PC-3 (cell line): ENCODE measurements at regions not wholly inside any gene's neighbourhood (a gene's known extent, or its start where the extent isn't known, plus 50 kb on each side); places are given as distances from the start of the nearest gene placed in this dataset.
"Not testable (repeated sequence)": the region's sequence is repeated elsewhere in the genome, so short reads cannot be mapped to it uniquely, and the experiment has no call there.

Source experiments
- ATAC-seq: fragments of 200-7000 bp; cut with Tn5 transposase; 2 replicates; pipeline ENCODE4 v1.9.1; 2020; ENCODE audit warnings: mild to moderate bottlenecking, moderate library complexity
- BruUV-seq: library from RNA; stranded (reverse); fragments of 400-500 nt; replicated peaks from 2 replicates; lab custom pipeline; 2021; lab: Mats Ljungman, UMichigan
- CTCF ChIA-PET: fragments of 300-600 bp; sonication (Branson Sonifier 250); formaldehyde crosslinking; loops from one replicate; lab custom pipeline; 2022; ENCODE audit warnings: antibody characterized with exemption; lab: Charles Lee
- POLR2A ChIA-PET: fragments of 300-600 bp; sonication (Branson Sonifier 250); formaldehyde crosslinking; loops from one replicate; lab custom pipeline; 2022; ENCODE audit warnings: antibody characterized with exemption; ENCODE audit not compliant: unreplicated experiment; lab: Charles Lee
- DNase-seq: peaks from one replicate; pipeline ENCODE4 v3.0.0-alpha.2; 2015
- H2AFZ ChIP-seq: fragments of 300-600 bp; sonication (generic); 2 replicates; pipeline ENCODE4 v1.6.0; 2016; ENCODE audit warnings: antibody characterized with exemption, low read length
- H3F3A ChIP-seq: fragments of 300-600 bp; sonication (generic); one replicate; pipeline ENCODE4 v1.6.0; 2017; ENCODE audit warnings: antibody characterized with exemption, low read length, control low read depth, mild to moderate bottlenecking; ENCODE audit not compliant: unreplicated experiment
- H3K27ac ChIP-seq: fragments of 300-600 bp; sonication (generic); 2 replicates; pipeline ENCODE4 v1.5.1; 2016; ENCODE audit warnings: mild to moderate bottlenecking, low read length
- H3K27me3 ChIP-seq: fragments of 300-600 bp; sonication (generic); 2 replicates; pipeline ENCODE4 v1.6.1; 2016; ENCODE audit warnings: low read length, mixed read lengths
- H3K36me3 ChIP-seq: fragments of 300-600 bp; sonication (generic); 2 replicates; pipeline ENCODE4 v1.6.1; 2016; ENCODE audit warnings: low read depth, mixed run types, low read length, mixed read lengths
- H3K4me1 ChIP-seq: fragments of 300-600 bp; sonication (generic); 2 replicates; pipeline ENCODE4 v1.5.1; 2016; ENCODE audit warnings: low read length; ENCODE audit not compliant: insufficient read depth
- H3K4me2 ChIP-seq: fragments of 300-600 bp; sonication (generic); 2 replicates; pipeline ENCODE4 v1.6.0; 2016; ENCODE audit warnings: low read length
- H3K4me3 ChIP-seq: fragments of 300-600 bp; sonication (generic); 2 replicates; pipeline ENCODE4 v1.5.1; 2016; ENCODE audit warnings: mild to moderate bottlenecking, low read length, mixed read lengths
- H3K79me2 ChIP-seq: fragments of 300-600 bp; sonication (generic); 2 replicates; pipeline ENCODE4 v1.6.1; 2017; ENCODE audit warnings: low read length, mixed read lengths
- H3K9ac ChIP-seq: fragments of 300-600 bp; sonication (generic); 2 replicates; pipeline ENCODE4 v1.6.0; 2016; ENCODE audit warnings: mild to moderate bottlenecking, low read length
- H3K9me2 ChIP-seq: fragments of 300-600 bp; sonication (generic); replicated peaks from 2 replicates; pipeline ENCODE4 v1.6.1; 2016; ENCODE audit warnings: mixed run types, low read length, mixed read lengths
- H3K9me3 ChIP-seq: fragments of 300-600 bp; sonication (generic); 2 replicates; pipeline ENCODE4 v1.6.1; 2016; ENCODE audit warnings: low read length, mixed read lengths
- H4K20me1 ChIP-seq: fragments of 300-600 bp; sonication (generic); 2 replicates; pipeline ENCODE4 v1.6.1; 2016; ENCODE audit warnings: low read length, mixed read lengths
- EZH2 ChIP-seq: fragments of 300-600 bp; sonication (generic); IDR thresholded peaks from one replicate; pipeline ENCODE4 v1.6.1; 2017; ENCODE audit warnings: antibody characterized with exemption, mild to moderate bottlenecking, low read length; ENCODE audit not compliant: unreplicated experiment
- EZH2phosphoT487 ChIP-seq: fragments of 300-600 bp; sonication (generic); IDR thresholded peaks from 2 replicates; pipeline ENCODE4 v1.6.1; 2018; ENCODE audit warnings: mild to moderate bottlenecking, antibody characterized with exemption, low read length, borderline replicate concordance
- intact Hi-C: fragments of 100-400 bp; cut with micrococcal nuclease; formaldehyde crosslinking; loops from 2 replicates; pipeline ENCODE4 v1.9.0; 2023
- TF ChIP-seq, protein P1 (sequence below): fragments of 300-600 bp; sonication (generic); conservative IDR thresholded peaks from 2 replicates; pipeline ENCODE4 v1.5.1; 2017; ENCODE audit warnings: antibody characterized with exemption, low read depth, mild to moderate bottlenecking, low read length

GRCh38 chr7:63900394-63901203 is 98.0 kb upstream of the ZNF722 start:
- Histone ChIP-seq H3K4me1 (no peaks in the 10 kb centered on the region), H3K4me2 (peak overlapping the region; percentile 79), H3K27me3 (no peaks in the 10 kb centered on the region), H3F3A (no peaks in the 10 kb centered on the region), H3K9ac (no peak overlapping the region), H3K9me3 (no peaks in the 10 kb centered on the region), H3K9me2 (no peaks in the 10 kb centered on the region), H4K20me1 (no peaks in the 10 kb centered on the region), H3K27ac (no peak overlapping the region), H2AFZ (peak overlapping the region; percentile 91), H3K36me3 (no peaks in the 10 kb centered on the region), H3K79me2 (no peaks in the 10 kb centered on the region), H3K4me3 (peak overlapping the region; percentile 63)
- ATAC-seq (peak; percentile 99), DNase-seq (peak; percentile 82)
- intact Hi-C loops: no loop called here
- CTCF ChIA-PET: no interaction called here
- POLR2A ChIA-PET: no interaction called here
- TF ChIP-seq EZH2phosphoT487 (no peak), EZH2 (no peak)
- TF ChIP-seq, protein P1, sequence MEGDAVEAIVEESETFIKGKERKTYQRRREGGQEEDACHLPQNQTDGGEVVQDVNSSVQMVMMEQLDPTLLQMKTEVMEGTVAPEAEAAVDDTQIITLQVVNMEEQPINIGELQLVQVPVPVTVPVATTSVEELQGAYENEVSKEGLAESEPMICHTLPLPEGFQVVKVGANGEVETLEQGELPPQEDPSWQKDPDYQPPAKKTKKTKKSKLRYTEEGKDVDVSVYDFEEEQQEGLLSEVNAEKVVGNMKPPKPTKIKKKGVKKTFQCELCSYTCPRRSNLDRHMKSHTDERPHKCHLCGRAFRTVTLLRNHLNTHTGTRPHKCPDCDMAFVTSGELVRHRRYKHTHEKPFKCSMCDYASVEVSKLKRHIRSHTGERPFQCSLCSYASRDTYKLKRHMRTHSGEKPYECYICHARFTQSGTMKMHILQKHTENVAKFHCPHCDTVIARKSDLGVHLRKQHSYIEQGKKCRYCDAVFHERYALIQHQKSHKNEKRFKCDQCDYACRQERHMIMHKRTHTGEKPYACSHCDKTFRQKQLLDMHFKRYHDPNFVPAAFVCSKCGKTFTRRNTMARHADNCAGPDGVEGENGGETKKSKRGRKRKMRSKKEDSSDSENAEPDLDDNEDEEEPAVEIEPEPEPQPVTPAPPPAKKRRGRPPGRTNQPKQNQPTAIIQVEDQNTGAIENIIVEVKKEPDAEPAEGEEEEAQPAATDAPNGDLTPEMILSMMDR: no peak
- BruUV-seq: TSS peak; percentile 37

DNA sequence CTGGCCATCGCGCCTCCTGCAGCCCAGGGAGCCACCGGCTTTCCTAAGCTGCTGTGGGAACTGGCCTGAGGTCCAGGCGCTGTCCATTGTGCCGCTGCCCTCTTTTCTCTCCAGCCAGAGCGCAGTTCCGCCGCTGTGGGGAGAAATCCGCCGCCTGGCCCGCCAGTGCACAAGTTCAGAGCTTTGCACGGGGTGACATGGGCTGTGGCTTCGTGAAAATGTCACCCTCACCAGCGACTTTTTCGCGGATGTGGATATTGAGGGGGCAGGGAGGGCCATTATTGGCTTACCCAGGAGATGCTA is 97.5 kb upstream of the ZNF722 start:
- Histone ChIP-seq H3K4me3 (peak overlapping the region; percentile 63), H2AFZ (peak overlapping the region; percentile 91), H3K4me2 (peak overlapping the region; percentile 79)
- H3K27ac ChIP-seq, BruUV-seq, H4K20me1 ChIP-seq, H3K4me1 ChIP-seq, H3F3A ChIP-seq, H3K36me3 ChIP-seq, H3K27me3 ChIP-seq, H3K79me2 ChIP-seq, DNase-seq, H3K9me2 ChIP-seq, POLR2A ChIA-PET, CTCF ChIA-PET, intact Hi-C loops, H3K9ac ChIP-seq, H3K9me3 ChIP-seq: not testable (repeated sequence)
- peak; percentile 46 for ATAC-seq

- Histone ChIP-seq H3K79me2 (no peaks in the 10 kb centered on the region), H3K4me1 (no peaks in the 10 kb centered on the region), H3K9ac (no peak overlapping the region), H3K9me3 (0 out of 2 replicates have a peak, but pooled peaks cover 3% of the 10 kb centered on the region), H2AFZ (no peak overlapping the region), H3K27ac (no peak overlapping the region), H3K27me3 (no peaks in the 10 kb centered on the region), H3K36me3 (no peaks in the 10 kb centered on the region; the same call in 1 of the 2 replicates), H4K20me1 (no peaks in the 10 kb centered on the region), H3K4me2 (no peak overlapping the region), H3F3A (no peaks in the 10 kb centered on the region), H3K4me3 (no peak overlapping the region), H3K9me2 (no peaks in the 10 kb centered on the region)
- TF ChIP-seq EZH2phosphoT487: no peak
- TF ChIP-seq EZH2: no peak
- ChIA-PET CTCF (no interaction called here), POLR2A (no interaction called here)
- ATAC-seq (no peak), DNase-seq (no peak)
- intact Hi-C loops: no loop called here
- BruUV-seq: no TSS peak
Observed at GRCh38 chr7:63918986-63919385, 79.7 kb upstream of the ZNF722 start.
